A549 (cell line): ENCODE measurements at regions not wholly inside any gene's neighbourhood (a gene's known extent, or its start where the extent isn't known, plus 50 kb on each side); places are given as distances from the start of the nearest gene placed in this dataset.

Experiments used
- CEBPB ChIP-seq, 2 experiments: fragments of >200 bp in 1 of 2; sonication (Bioruptor Twin) in 1 of 2; formaldehyde crosslinking in 1 of 2; IDR thresholded peaks; 2 replicates each; pipeline ENCODE4 v1.6.1; 2012 to 2016
- SREBF2 ChIP-seq: fragments of 450-650 bp; IDR thresholded peaks from 2 replicates; pipeline ENCODE4 v1.6.1; 2014; ENCODE audit warnings: mild to moderate bottlenecking, moderate library complexity
- TP53 ChIP-seq: fragments of 250-450 bp; sonication (Bioruptor Pico); IDR thresholded peaks from 2 replicates; pipeline ENCODE4 v1.5.0; 2021; ENCODE audit warnings: mild to moderate bottlenecking, moderate library complexity
- TF ChIP-seq, protein P1 (sequence below): fragments of >200 bp; sonication (Bioruptor Twin); formaldehyde crosslinking; IDR thresholded peaks from 3 replicates; pipeline ENCODE4 v1.5.1; 2016

DNA sequence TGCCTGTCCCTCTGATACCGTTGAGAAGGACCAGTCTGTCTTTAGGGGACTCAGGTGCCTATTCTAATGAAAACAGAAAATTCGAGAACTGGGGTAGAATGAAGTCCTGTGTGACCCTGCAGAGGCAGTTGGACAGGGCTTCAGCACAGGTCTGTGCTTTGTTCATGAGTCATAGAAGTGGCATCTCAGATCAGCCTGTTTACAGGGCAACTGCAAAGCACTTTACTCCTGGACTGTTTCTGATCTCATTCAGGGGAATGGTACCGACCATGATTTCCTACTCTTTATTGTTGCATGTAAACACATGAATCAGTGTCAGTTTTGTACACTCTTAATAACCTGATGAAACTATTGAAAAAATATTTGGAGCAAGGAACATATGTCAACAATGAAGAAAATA is 1517.0 kb downstream of the AACS start:
- no peak for TF ChIP-seq TP53 (CRISPR knock-in tag)
- TF ChIP-seq SREBF2: no peak
- TF ChIP-seq, protein P1, sequence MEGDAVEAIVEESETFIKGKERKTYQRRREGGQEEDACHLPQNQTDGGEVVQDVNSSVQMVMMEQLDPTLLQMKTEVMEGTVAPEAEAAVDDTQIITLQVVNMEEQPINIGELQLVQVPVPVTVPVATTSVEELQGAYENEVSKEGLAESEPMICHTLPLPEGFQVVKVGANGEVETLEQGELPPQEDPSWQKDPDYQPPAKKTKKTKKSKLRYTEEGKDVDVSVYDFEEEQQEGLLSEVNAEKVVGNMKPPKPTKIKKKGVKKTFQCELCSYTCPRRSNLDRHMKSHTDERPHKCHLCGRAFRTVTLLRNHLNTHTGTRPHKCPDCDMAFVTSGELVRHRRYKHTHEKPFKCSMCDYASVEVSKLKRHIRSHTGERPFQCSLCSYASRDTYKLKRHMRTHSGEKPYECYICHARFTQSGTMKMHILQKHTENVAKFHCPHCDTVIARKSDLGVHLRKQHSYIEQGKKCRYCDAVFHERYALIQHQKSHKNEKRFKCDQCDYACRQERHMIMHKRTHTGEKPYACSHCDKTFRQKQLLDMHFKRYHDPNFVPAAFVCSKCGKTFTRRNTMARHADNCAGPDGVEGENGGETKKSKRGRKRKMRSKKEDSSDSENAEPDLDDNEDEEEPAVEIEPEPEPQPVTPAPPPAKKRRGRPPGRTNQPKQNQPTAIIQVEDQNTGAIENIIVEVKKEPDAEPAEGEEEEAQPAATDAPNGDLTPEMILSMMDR: no peak
- no peak for TF ChIP-seq CEBPB (IDR thresholded peaks at IDR 0.05)
